ENCODE measurements at regions not wholly inside any gene's neighbourhood (a gene's known extent, or its start where the extent isn't known, plus 50 kb on each side); places are given as distances from the start of the nearest gene placed in this dataset.

GRCh38 chr1:55860326-55860725, 645.2 kb upstream of the USP24 start:
- Histone ChIP-seq H3K4me3 (no peak overlapping the region), H3K9me3 (no peaks in the 10 kb centered on the region), H3K27ac (no peak overlapping the region), H3K4me2 (no peak overlapping the region), H3K4me1 (no peaks in the 10 kb centered on the region)
- no peak for DNase-seq (ENCODE audit: low read depth in 1 of 2, low spot score in 1 of 2)
- CTCF ChIA-PET: interaction anchor here (1.5 kb wide), 1 partner anchor 9 kb away, joined by 3 read pairs; no protein-coding TSS in a partner anchor
- 69% methylated on average over 1 of the region's 1 CpG for WGBS (ENCODE audit: missing lambda C conversion rate)
- TF ChIP-seq ESRRA (IDR thresholded peaks at IDR 0.05; ENCODE audit: borderline replicate concordance, low read length) (no peak), HDAC2 (IDR thresholded peaks at IDR 0.05) (no peak), JUN (IDR thresholded peaks at IDR 0.05) (no peak), USF2 (IDR thresholded peaks at IDR 0.05) (no peak), BHLHE40 (IDR thresholded peaks at IDR 0.05; ENCODE audit: low read depth, low read length) (no peak), JUNB (IDR thresholded peaks at IDR 0.05) (no peak), CBX8 (IDR thresholded peaks at IDR 0.05) (no peak), CEBPB (IDR thresholded peaks at IDR 0.05) (no peak), KDM1A (IDR thresholded peaks at IDR 0.05; ENCODE audit: low read depth) (no peak), HOXB13 (CRISPR knock-in tag; IDR thresholded peaks at IDR 0.05; ENCODE audit: low read depth) (no peak), SREBF2 (IDR thresholded peaks at IDR 0.05) (no peak), FOXS1 (CRISPR knock-in tag; IDR thresholded peaks at IDR 0.05) (no peak), POLR2AphosphoS2 (conservative IDR thresholded peaks at IDR 0.05; ENCODE audit: low read length) (no peak), EHMT2 (IDR thresholded peaks at IDR 0.05; ENCODE audit: low read depth) (no peak), HMGXB4 (CRISPR knock-in tag; IDR thresholded peaks at IDR 0.05; ENCODE audit: borderline replicate concordance) (no peak)
- FAIRE-seq: no peak
- no peak for ATAC-seq
- POLR2A ChIA-PET: no interaction called here

- no peaks in the 10 kb centered on the region for H3K4me1 ChIP-seq
- H3K9me3 ChIP-seq: no peaks in the 10 kb centered on the region; the same call in 2 of the 3 replicates
- no peak overlapping the region for H3K4me2 ChIP-seq
- H3K27ac ChIP-seq: no peak overlapping the region
- DNase-seq (ENCODE audit: low read depth in 1 of 2, low spot score in 1 of 2): no peak
- POLR2A ChIA-PET: no interaction called here
- no peak for FAIRE-seq
- no peak for ATAC-seq
- 28% methylated on average over 2 of the region's 2 CpGs for WGBS (ENCODE audit: missing lambda C conversion rate)
- H3K4me3 ChIP-seq: no peak overlapping the region
- CTCF ChIA-PET: interaction anchor here (0.5 kb wide), 1 partner anchor 161 kb away, joined by 3 read pairs; no protein-coding TSS in a partner anchor
- TF ChIP-seq E2F6 (IDR thresholded peaks at IDR 0.05; ENCODE audit: borderline replicate concordance, low read depth) (no peak), JUN (IDR thresholded peaks at IDR 0.05) (no peak), SMC3 (IDR thresholded peaks at IDR 0.05) (no peak), HDAC2 (IDR thresholded peaks at IDR 0.05) (no peak), USF2 (IDR thresholded peaks at IDR 0.05) (no peak), HES2 (IDR thresholded peaks at IDR 0.05) (no peak), RAD21 (conservative IDR thresholded peaks at IDR 0.05 in 1 of 2, IDR thresholded peaks at IDR 0.05 in 1 of 2) (no peak), ZSCAN20 (CRISPR knock-in tag; IDR thresholded peaks at IDR 0.05) (no peak), MYC (IDR thresholded peaks at IDR 0.05; ENCODE audit: borderline replicate concordance, low read length) (no peak)
Measured at GRCh38 chr1:55854911-55855310, 639.7 kb upstream of the USP24 start.
